Heart left ventricle (tissue), 13 donors: ENCODE measurements at regions not wholly inside any gene's neighbourhood (a gene's known extent, or its start where the extent isn't known, plus 50 kb on each side); places are given as distances from the start of the nearest gene placed in this dataset.

Experiments
- POLR2A ChIP-seq, 2 donors: fragments of 450-650 bp; IDR thresholded peaks; one replicate each; pipeline ENCODE4 v1.6.1; 2017; ENCODE audit warnings: antibody characterized with exemption in 2 of 2, mild to moderate bottlenecking in 2 of 2, moderate library complexity in 2 of 2
- TF ChIP-seq, protein P1 (sequence below), 12 donors: fragments of 200-600 bp; sonication (generic) in 4 of 12; IDR thresholded peaks; one replicate each; pipeline versions ENCODE4 v1.5.0 to v1.8.0; 2018 to 2022; ENCODE audit warnings: antibody characterized with exemption in 12 of 12, mild to moderate bottlenecking in 5 of 12
- donor health status: ischemic (EF 13 %, LVEDD 7.1; RV severe dilation, severe dysfunction).
- donor health status: DM: no; HTN: yes; CAD: no.
- donor health status: DM: no; HTN: no; CAD: no.
- donor health status: ischemic (EF 25% LVEDD 6.9; RV normal size, moderate dysfunction).
- donor health status: ischemic (EF 25% LVEDD 5.7; RV mildly dilated, moderate dysfunction).
- donor health status: ischemic (EF 35%, LVEDD 5.7; RV mildly dilated, moderate dysfunction).
- donor health status: nonischemic (EF 11% LVEDD 7.7; RV severe dilation, severe dysfunction).
- donor health status: DM: yes; HTN: yes; CAD: no.
- donor health status: PGD.
- donor health status: ischemic (EF 29% LVEDD 5.4; RV normal size, mild dysfunction).
- donor health status: nonischemic (EF 23%, LVEDD 6.1; RV moderate dilation, normal function).

DNA sequence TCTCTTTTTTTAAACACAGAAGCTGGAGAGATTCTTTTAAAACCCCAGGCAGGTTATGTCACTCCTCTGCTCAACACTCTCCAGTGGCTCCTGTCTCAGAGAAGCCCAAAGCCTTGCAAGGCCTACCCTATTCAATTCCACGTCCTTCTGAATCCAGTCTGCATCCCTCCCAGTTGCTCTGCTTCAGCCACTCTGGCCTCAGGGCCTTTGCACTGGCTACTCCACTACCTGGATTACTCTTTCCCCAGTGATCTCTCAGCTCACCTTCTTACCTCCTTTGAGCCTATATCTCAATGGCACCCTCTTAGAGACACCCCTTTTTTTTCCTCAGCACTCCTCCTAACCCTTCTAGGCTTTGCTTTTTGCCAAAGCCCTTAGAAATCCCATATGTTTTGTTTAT lies 185.8 kb downstream of the CLIC5 start:
- no peak for TF ChIP-seq POLR2A (IDR thresholded peaks at IDR 0.05)
- TF ChIP-seq, protein P1, sequence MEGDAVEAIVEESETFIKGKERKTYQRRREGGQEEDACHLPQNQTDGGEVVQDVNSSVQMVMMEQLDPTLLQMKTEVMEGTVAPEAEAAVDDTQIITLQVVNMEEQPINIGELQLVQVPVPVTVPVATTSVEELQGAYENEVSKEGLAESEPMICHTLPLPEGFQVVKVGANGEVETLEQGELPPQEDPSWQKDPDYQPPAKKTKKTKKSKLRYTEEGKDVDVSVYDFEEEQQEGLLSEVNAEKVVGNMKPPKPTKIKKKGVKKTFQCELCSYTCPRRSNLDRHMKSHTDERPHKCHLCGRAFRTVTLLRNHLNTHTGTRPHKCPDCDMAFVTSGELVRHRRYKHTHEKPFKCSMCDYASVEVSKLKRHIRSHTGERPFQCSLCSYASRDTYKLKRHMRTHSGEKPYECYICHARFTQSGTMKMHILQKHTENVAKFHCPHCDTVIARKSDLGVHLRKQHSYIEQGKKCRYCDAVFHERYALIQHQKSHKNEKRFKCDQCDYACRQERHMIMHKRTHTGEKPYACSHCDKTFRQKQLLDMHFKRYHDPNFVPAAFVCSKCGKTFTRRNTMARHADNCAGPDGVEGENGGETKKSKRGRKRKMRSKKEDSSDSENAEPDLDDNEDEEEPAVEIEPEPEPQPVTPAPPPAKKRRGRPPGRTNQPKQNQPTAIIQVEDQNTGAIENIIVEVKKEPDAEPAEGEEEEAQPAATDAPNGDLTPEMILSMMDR (IDR thresholded peaks at IDR 0.05): no peak
